HEK293 (cell line): ENCODE measurements at regions not wholly inside any gene's neighbourhood (a gene's known extent, or its start where the extent isn't known, plus 50 kb on each side); places are given as distances from the start of the nearest gene placed in this dataset.

Source experiments
- CTCF ChIA-PET: fragments of 350-600 bp; formaldehyde crosslinking; extraction: SDS; loops from one replicate; lab custom pipeline; 2021; ENCODE audit warnings: antibody characterized with exemption; lab: Yijun Ruan, JAX
- POLR2A ChIA-PET: fragments of 300-600 bp; formaldehyde crosslinking; extraction: SDS; loops from one replicate; lab custom pipeline; 2020; ENCODE audit warnings: antibody characterized with exemption, inconsistent platforms; lab: Yijun Ruan, JAX
- H3K27ac ChIP-seq: fragments of 200-500 bp; sonication (Bioruptor generic); 2 replicates; pipeline ENCODE4 v1.5.1; 2014; ENCODE audit warnings: low read depth, low read length, control low read depth, inconsistent platforms; ENCODE audit errors: extremely low read depth
- H3K36me3 ChIP-seq, 2 experiments: fragments of 200-500 bp in 1 of 2; sonication (Bioruptor generic) in 1 of 2; 1 replicate in 1 of 2; 2 replicates in 1 of 2; pipeline ENCODE4 v1.5.1; 2014 to 2017; ENCODE audit warnings: inconsistent platforms in 2 of 2, low read length in 2 of 2; ENCODE audit not compliant: control insufficient read depth in 2 of 2, insufficient read depth in 1 of 2
- H3K4me1 ChIP-seq: fragments of 200-500 bp; sonication (Bioruptor generic); 2 replicates; pipeline ENCODE4 v1.5.1; 2014; ENCODE audit warnings: mild to moderate bottlenecking, low read length, inconsistent platforms; ENCODE audit not compliant: control insufficient read depth, insufficient read depth
- H3K4me3 ChIP-seq: 2 replicates; pipeline ENCODE4 v1.5.1; 2011; ENCODE audit warnings: low read depth, mild to moderate bottlenecking, control low read depth, low read length, moderate library complexity
- H3K9me3 ChIP-seq: fragments of 200-500 bp; sonication (Bioruptor generic); 2 replicates; pipeline ENCODE4 v1.5.1; 2014; ENCODE audit warnings: low read depth, low read length, inconsistent platforms; ENCODE audit not compliant: control insufficient read depth, insufficient read depth
- ATF2 ChIP-seq: fragments of 450-650 bp; formaldehyde crosslinking; IDR thresholded peaks from 2 replicates; pipeline ENCODE4 v1.5.1; 2016; ENCODE audit warnings: missing biosample characterization, missing genetic modification characterization, low read depth
- KLF10 ChIP-seq: fragments of 450-650 bp; IDR thresholded peaks from 2 replicates; pipeline ENCODE4 v1.5.1; 2018; ENCODE audit warnings: missing biosample characterization, mild to moderate bottlenecking, missing genetic modification characterization
- MYNN ChIP-seq: fragments of 450-650 bp; formaldehyde crosslinking; IDR thresholded peaks from 2 replicates; pipeline ENCODE4 v1.5.1; 2016; ENCODE audit warnings: missing biosample characterization, missing genetic modification characterization, borderline replicate concordance
- PRDM6 ChIP-seq: fragments of 450-650 bp; formaldehyde crosslinking; IDR thresholded peaks from 2 replicates; pipeline ENCODE4 v1.5.1; 2017; ENCODE audit warnings: missing biosample characterization, missing genetic modification characterization
- YY1 ChIP-seq: fragments of 450-650 bp; formaldehyde crosslinking; IDR thresholded peaks from 2 replicates; pipeline ENCODE4 v1.5.1; 2018; ENCODE audit warnings: missing biosample characterization, missing genetic modification characterization
- ZBTB44 ChIP-seq: fragments of 450-650 bp; IDR thresholded peaks from 2 replicates; pipeline ENCODE4 v1.5.1; 2018; ENCODE audit warnings: missing biosample characterization, mild to moderate bottlenecking, missing genetic modification characterization
- ZNF184 ChIP-seq: fragments of 450-650 bp; IDR thresholded peaks from 2 replicates; pipeline ENCODE4 v1.5.1; 2018; ENCODE audit warnings: missing biosample characterization, mild to moderate bottlenecking, missing genetic modification characterization
- ZNF266 ChIP-seq: fragments of 450-650 bp; formaldehyde crosslinking; IDR thresholded peaks from 2 replicates; pipeline ENCODE4 v1.5.1; 2016; ENCODE audit warnings: missing biosample characterization, missing genetic modification characterization, low read depth
- ZNF280C ChIP-seq: fragments of 450-650 bp; formaldehyde crosslinking; IDR thresholded peaks from 2 replicates; pipeline ENCODE4 v1.5.1; 2016; ENCODE audit warnings: missing biosample characterization, missing genetic modification characterization
- ZNF341 ChIP-seq: fragments of 450-650 bp; formaldehyde crosslinking; IDR thresholded peaks from 2 replicates; pipeline ENCODE4; 2016; ENCODE audit warnings: low read depth, missing biosample characterization, missing genetic modification characterization
- ZNF366 ChIP-seq: fragments of 450-650 bp; formaldehyde crosslinking; conservative IDR thresholded peaks from 2 replicates; pipeline ENCODE4 v1.5.1; 2016; ENCODE audit warnings: missing biosample characterization, missing genetic modification characterization
- ZNF391 ChIP-seq: fragments of 450-650 bp; formaldehyde crosslinking; IDR thresholded peaks from 2 replicates; pipeline ENCODE4 v1.5.1; 2016; ENCODE audit warnings: low read depth, missing biosample characterization, missing genetic modification characterization, borderline replicate concordance
- ZNF404 ChIP-seq: fragments of 450-650 bp; formaldehyde crosslinking; IDR thresholded peaks from 2 replicates; pipeline ENCODE4 v1.5.1; 2017; ENCODE audit warnings: missing biosample characterization, missing genetic modification characterization
- ZNF488 ChIP-seq: fragments of 450-650 bp; formaldehyde crosslinking; IDR thresholded peaks from 2 replicates; pipeline ENCODE4 v1.5.1; 2016; ENCODE audit warnings: missing biosample characterization, missing genetic modification characterization
- ZNF501 ChIP-seq: fragments of 450-650 bp; formaldehyde crosslinking; IDR thresholded peaks from 2 replicates; pipeline ENCODE4 v1.5.1; 2016; ENCODE audit warnings: missing biosample characterization, missing genetic modification characterization
- ZNF596 ChIP-seq: fragments of 450-650 bp; IDR thresholded peaks from 2 replicates; pipeline ENCODE4 v1.5.0; 2018; ENCODE audit warnings: missing biosample characterization, mild to moderate bottlenecking, missing genetic modification characterization, moderate library complexity
- ZNF600 ChIP-seq: fragments of 450-650 bp; formaldehyde crosslinking; IDR thresholded peaks from 2 replicates; pipeline ENCODE4 v1.5.1; 2016; ENCODE audit warnings: missing biosample characterization, missing genetic modification characterization

GRCh38 chrX:63993936-63994335, 208.9 kb upstream of the ARHGEF9 start:
- Histone ChIP-seq H3K4me1 (no peaks in the 10 kb centered on the region), H3K36me3 (no peaks in the 10 kb centered on the region), H3K27ac (no peak overlapping the region), H3K4me3 (no peak overlapping the region), H3K9me3 (peaks cover 2% of the 10 kb centered on the region; the same call in 1 of the 2 replicates)
- POLR2A ChIA-PET, result no interaction called here
- TF ChIP-seq ZNF391 (tag by site-specific recombination), result no peak
- no peak for TF ChIP-seq PRDM6
- TF ChIP-seq ZNF341 (tag by site-specific recombination), result no peak
- TF ChIP-seq ZNF404, result no peak
- TF ChIP-seq KLF10 (tag by site-specific recombination), result no peak
- no peak for TF ChIP-seq ZNF366 (tag by site-specific recombination)
- no peak for TF ChIP-seq ZNF596 (tag by site-specific recombination)
- no peak for TF ChIP-seq ZNF280C
- TF ChIP-seq ZNF266 (tag by site-specific recombination), result no peak
- TF ChIP-seq ZNF501, result no peak
- TF ChIP-seq MYNN (tag by site-specific recombination), result no peak
- no peak for TF ChIP-seq ZNF600 (tag by site-specific recombination)
- CTCF ChIA-PET, result no interaction called here

GRCh38 chrX:63985906-63986305, 200.9 kb upstream of the ARHGEF9 start:
- no peak for TF ChIP-seq YY1
- TF ChIP-seq ZNF184 (tag by site-specific recombination), result no peak
- TF ChIP-seq ZNF488 (tag by site-specific recombination), result no peak
- TF ChIP-seq ZBTB44, result no peak
- no peak for TF ChIP-seq ATF2 (tag by site-specific recombination)
- TF ChIP-seq, all 188 proteins: peak for 0
- Histone ChIP-seq H3K27ac (no peak overlapping the region), H3K4me3 (no peak overlapping the region), H3K9me3 (no peaks in the 10 kb centered on the region; the same call in 1 of the 2 replicates), H3K4me1 (no peaks in the 10 kb centered on the region), H3K36me3 (no peaks in the 10 kb centered on the region)
- ChIA-PET CTCF (no interaction called here), POLR2A (no interaction called here)
